GM21367 (cell line): ENCODE measurements at regions not wholly inside any gene's neighbourhood (a gene's known extent, or its start where the extent isn't known, plus 50 kb on each side); places are given as distances from the start of the nearest gene placed in this dataset.
"Not testable (repeated sequence)": the region's sequence is repeated elsewhere in the genome, so short reads cannot be mapped to it uniquely, and the experiment has no call there.

Experiments
- ATAC-seq: cut with Tn5 transposase; IDR thresholded peaks from one replicate; pipeline ENCODE4 v1.9.1; 2021; ENCODE audit not compliant: unreplicated experiment

- no peak for ATAC-seq
Measured at GRCh38 chr6:105882121-105882803, 203.9 kb upstream of the PRDM1 start.

- ATAC-seq, result no peak
Measured at GRCh38 chr6:105881608-105882007, 204.5 kb upstream of the PRDM1 start.

- no peak for ATAC-seq
Measured at GRCh38 chr6:105880030-105880492, 206.1 kb upstream of the PRDM1 start.

GRCh38 chr6:105879146-105879545 lies 207.0 kb upstream of the PRDM1 start:
- ATAC-seq, result no peak

GRCh38 chr6:105875974-105876640 lies 210.0 kb upstream of the PRDM1 start:
- ATAC-seq, result no peak

- ATAC-seq, result no peak
Measured at GRCh38 chr6:105874835-105875626, 211.1 kb upstream of the PRDM1 start.

GRCh38 chr6:105873799-105874198 lies 212.3 kb upstream of the PRDM1 start:
- ATAC-seq, result no peak

GRCh38 chr6:105873211-105873704 lies 212.9 kb upstream of the PRDM1 start:
- no peak for ATAC-seq

GRCh38 chr6:105872249-105872648 lies 213.9 kb upstream of the PRDM1 start:
- no peak for ATAC-seq

- ATAC-seq, result no peak
Measured at GRCh38 chr6:105871542-105871941, 214.6 kb upstream of the PRDM1 start.

- no peak for ATAC-seq
Measured at GRCh38 chr6:105869835-105870440, 216.2 kb upstream of the PRDM1 start.

GRCh38 chr6:105868823-105869460 lies 217.2 kb upstream of the PRDM1 start:
- ATAC-seq, result no peak

GRCh38 chr6:105867821-105868220 lies 218.3 kb upstream of the PRDM1 start:
- ATAC-seq, result no peak

- no peak for ATAC-seq
Measured at GRCh38 chr6:105867277-105867676, 218.9 kb upstream of the PRDM1 start.

- ATAC-seq, result no peak
Measured at GRCh38 chr6:105862936-105863607, 223.1 kb upstream of the PRDM1 start.

GRCh38 chr6:105860927-105861326 lies 225.2 kb upstream of the PRDM1 start:
- not testable (repeated sequence) for ATAC-seq

GRCh38 chr6:105859457-105859856 lies 226.7 kb upstream of the PRDM1 start:
- ATAC-seq, result no peak

GRCh38 chr6:105858639-105859038 lies 227.5 kb upstream of the PRDM1 start:
- ATAC-seq, result not testable (repeated sequence)

GRCh38 chr6:105855433-105855832 lies 230.7 kb upstream of the PRDM1 start:
- no peak for ATAC-seq

GRCh38 chr6:105853979-105854378 lies 232.2 kb upstream of the PRDM1 start:
- not testable (repeated sequence) for ATAC-seq
